Endothelial cell of umbilical vein (primary cell): ENCODE measurements at regions not wholly inside any gene's neighbourhood (a gene's known extent, or its start where the extent isn't known, plus 50 kb on each side); places are given as distances from the start of the nearest gene placed in this dataset.

Source experiments
- CTCF ChIP-seq, 2 donors: IDR thresholded peaks; 1 replicate in 1 of 2; 2 replicates in 1 of 2; pipeline ENCODE4 v1.5.1; 2011; ENCODE audit warnings: low read length in 2 of 2, mild to moderate bottlenecking in 2 of 2, moderate library complexity in 2 of 2, control low read depth in 1 of 2, inconsistent platforms in 1 of 2, low read depth in 1 of 2; ENCODE audit not compliant: insufficient read depth in 1 of 2; ENCODE audit errors: extremely low read depth in 1 of 2
- EZH2 ChIP-seq: IDR thresholded peaks from 2 replicates; pipeline ENCODE4 v1.6.1; 2012; ENCODE audit warnings: borderline replicate concordance, low read depth, mild to moderate bottlenecking, moderate library complexity, low read length, inconsistent platforms; ENCODE audit not compliant: severe bottlenecking
- FOS ChIP-seq: IDR thresholded peaks from 2 replicates; pipeline ENCODE4 v1.6.1; 2011; ENCODE audit warnings: mild to moderate bottlenecking, low read length, moderate library complexity, borderline replicate concordance; ENCODE audit not compliant: insufficient read depth
- GATA2 ChIP-seq: IDR thresholded peaks from 2 replicates; pipeline ENCODE4 v1.7.0; 2011; ENCODE audit warnings: low read depth, mild to moderate bottlenecking, moderate library complexity, mixed read lengths, low read length; ENCODE audit not compliant: insufficient read length, insufficient read depth
- JUN ChIP-seq: IDR thresholded peaks from 2 replicates; pipeline ENCODE4 v1.6.1; 2011; ENCODE audit warnings: borderline replicate concordance, low read depth; ENCODE audit not compliant: insufficient read length, insufficient read depth
- MAX ChIP-seq: IDR thresholded peaks from 2 replicates; pipeline ENCODE4 v1.6.1; 2011; ENCODE audit not compliant: insufficient read depth, insufficient read length
- MYC ChIP-seq: IDR thresholded peaks from one replicate; pipeline ENCODE4 v1.6.1; 2011; ENCODE audit warnings: mild to moderate bottlenecking, low read depth, low read length
- POLR2A ChIP-seq: IDR thresholded peaks from 2 replicates; pipeline ENCODE4 v1.6.1; 2012; ENCODE audit warnings: low read depth, mild to moderate bottlenecking, control low read depth, low read length
- POLR2AphosphoS5 ChIP-seq: IDR thresholded peaks from 2 replicates; pipeline ENCODE4 v1.6.1; 2012; ENCODE audit warnings: low read depth, mild to moderate bottlenecking, control low read depth, low read length, moderate library complexity; ENCODE audit not compliant: insufficient read depth

- TF ChIP-seq CTCF (IDR thresholded peaks at IDR 0.05; ENCODE audit: extremely low read depth in 1 of 2, insufficient read depth in 1 of 2, low read depth in 1 of 2, low read length in 2 of 2) (no peak), EZH2 (no peak), JUN (no peak), POLR2A (no peak), POLR2AphosphoS5 (no peak), MYC (no peak), GATA2 (peak; percentile 12), MAX (no peak), FOS (peak; percentile 16)
Observed at GRCh38 chr9:90727488-90727887, 74.1 kb upstream of the SYK start.
